ENCODE measurements at regions not wholly inside any gene's neighbourhood (a gene's known extent, or its start where the extent isn't known, plus 50 kb on each side); places are given as distances from the start of the nearest gene placed in this dataset.

GRCh38 chr12:114823724-114824123 lies 139.7 kb upstream of the TBX3 start:
- no peak for TF ChIP-seq FOXM1 (IDR thresholded peaks at IDR 0.05; ENCODE audit: borderline replicate concordance)
- TF ChIP-seq FOXK2 (IDR thresholded peaks at IDR 0.05): no peak
- TF ChIP-seq TARDBP (IDR thresholded peaks at IDR 0.05): no peak
- TF ChIP-seq SP1 (IDR thresholded peaks at IDR 0.05): no peak
